Coronary artery (tissue), 2 donors: ENCODE measurements at regions not wholly inside any gene's neighbourhood (a gene's known extent, or its start where the extent isn't known, plus 50 kb on each side); places are given as distances from the start of the nearest gene placed in this dataset.

Source experiments
- DNase-seq: peaks from one replicate; pipeline ENCODE4 v3.0.0-alpha.2; 2017; ENCODE audit warnings: low spot score
- H3K27ac ChIP-seq, 2 donors: fragments of 200-600 bp; sonication (generic); one replicate each; pipeline ENCODE4 v1.5.1; 2016 to 2019
- H3K4me3 ChIP-seq: fragments of 200-600 bp; sonication (generic); 2 replicates; pipeline ENCODE4 v1.5.1; 2016; ENCODE audit warnings: mild to moderate bottlenecking, moderate library complexity
- TF ChIP-seq, protein P1 (sequence below): fragments of 200-600 bp; sonication (generic); IDR thresholded peaks from one replicate; pipeline ENCODE4 v1.5.1; 2019; ENCODE audit warnings: antibody characterized with exemption

DNA sequence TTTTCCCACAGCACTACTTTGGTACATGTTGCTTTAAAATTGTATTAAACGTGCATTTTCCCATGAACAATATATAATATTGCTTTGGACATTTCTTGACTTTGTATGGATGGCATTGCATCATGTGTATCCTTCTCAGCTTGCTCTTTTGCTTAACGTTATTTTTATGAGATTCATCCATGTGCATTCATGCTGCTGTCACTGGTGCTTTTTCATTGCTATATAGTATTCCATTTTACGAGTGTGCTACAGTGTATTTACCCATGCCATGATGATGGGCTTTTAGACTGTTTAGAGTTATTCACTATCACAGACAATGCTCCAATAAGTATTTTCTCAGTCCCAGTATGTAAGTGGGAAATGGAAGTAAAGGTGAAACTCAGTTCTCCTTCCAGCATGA, 195.2 kb upstream of the COX10 start:
- no peak for DNase-seq
- H3K27ac ChIP-seq: no peak overlapping the region
- no peak overlapping the region for H3K4me3 ChIP-seq
- TF ChIP-seq, protein P1, sequence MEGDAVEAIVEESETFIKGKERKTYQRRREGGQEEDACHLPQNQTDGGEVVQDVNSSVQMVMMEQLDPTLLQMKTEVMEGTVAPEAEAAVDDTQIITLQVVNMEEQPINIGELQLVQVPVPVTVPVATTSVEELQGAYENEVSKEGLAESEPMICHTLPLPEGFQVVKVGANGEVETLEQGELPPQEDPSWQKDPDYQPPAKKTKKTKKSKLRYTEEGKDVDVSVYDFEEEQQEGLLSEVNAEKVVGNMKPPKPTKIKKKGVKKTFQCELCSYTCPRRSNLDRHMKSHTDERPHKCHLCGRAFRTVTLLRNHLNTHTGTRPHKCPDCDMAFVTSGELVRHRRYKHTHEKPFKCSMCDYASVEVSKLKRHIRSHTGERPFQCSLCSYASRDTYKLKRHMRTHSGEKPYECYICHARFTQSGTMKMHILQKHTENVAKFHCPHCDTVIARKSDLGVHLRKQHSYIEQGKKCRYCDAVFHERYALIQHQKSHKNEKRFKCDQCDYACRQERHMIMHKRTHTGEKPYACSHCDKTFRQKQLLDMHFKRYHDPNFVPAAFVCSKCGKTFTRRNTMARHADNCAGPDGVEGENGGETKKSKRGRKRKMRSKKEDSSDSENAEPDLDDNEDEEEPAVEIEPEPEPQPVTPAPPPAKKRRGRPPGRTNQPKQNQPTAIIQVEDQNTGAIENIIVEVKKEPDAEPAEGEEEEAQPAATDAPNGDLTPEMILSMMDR: no peak

DNA sequence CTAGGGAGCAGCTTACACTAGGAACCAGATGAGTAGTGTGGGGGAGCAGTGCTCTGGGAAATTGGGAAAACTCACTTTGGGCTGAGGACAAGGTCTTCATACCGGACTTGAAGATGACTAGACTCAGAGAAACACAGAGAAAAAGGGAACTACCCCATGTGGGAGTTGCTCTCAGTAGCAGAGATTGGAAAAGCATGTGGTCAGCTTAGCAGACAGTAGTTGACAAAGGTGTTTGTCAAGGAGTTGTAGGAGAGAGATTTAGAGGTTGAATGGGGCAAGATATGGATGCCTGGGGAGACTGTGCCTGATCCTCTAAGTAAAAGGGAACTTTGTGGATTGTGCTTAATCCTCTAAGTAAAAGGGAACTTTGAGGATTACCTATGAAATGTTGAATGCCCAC, 194.5 kb upstream of the COX10 start:
- H3K4me3 ChIP-seq: no peak overlapping the region
- TF ChIP-seq, protein P1: no peak
- H3K27ac ChIP-seq: no peak overlapping the region
- DNase-seq: no peak

DNA sequence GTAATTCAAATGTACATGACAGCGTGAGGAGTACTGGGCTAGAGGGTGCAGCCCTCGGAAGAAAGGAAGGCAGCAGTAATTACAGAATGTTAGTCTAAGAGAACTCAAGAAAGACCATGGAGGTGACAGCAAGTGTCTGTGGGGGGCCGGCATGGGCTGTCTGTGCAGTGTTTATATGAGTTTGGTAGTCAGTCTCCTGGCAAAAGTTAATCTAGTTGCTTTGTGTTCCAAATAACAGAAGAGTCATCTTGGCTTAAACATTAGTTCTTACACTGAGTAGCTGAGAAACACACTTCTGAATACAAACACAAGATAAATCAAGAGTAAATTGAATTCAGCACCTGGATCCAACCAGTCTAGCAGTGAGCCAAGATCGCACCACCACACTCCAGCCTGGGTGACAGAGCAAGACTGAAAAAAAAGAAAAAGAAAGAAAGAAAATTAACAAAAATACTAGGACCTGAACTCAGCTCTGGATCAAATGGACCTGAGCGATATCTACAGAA, 189.3 kb upstream of the COX10 start:
- H3K27ac ChIP-seq: no peak overlapping the region
- no peak overlapping the region for H3K4me3 ChIP-seq
- no peak for DNase-seq
- TF ChIP-seq, protein P1: no peak

- DNase-seq: no peak
- TF ChIP-seq, protein P1: no peak
- Histone ChIP-seq H3K27ac (no peak overlapping the region), H3K4me3 (no peak overlapping the region)
Measured at GRCh38 chr17:13883659-13884058, 185.6 kb upstream of the COX10 start.

DNA sequence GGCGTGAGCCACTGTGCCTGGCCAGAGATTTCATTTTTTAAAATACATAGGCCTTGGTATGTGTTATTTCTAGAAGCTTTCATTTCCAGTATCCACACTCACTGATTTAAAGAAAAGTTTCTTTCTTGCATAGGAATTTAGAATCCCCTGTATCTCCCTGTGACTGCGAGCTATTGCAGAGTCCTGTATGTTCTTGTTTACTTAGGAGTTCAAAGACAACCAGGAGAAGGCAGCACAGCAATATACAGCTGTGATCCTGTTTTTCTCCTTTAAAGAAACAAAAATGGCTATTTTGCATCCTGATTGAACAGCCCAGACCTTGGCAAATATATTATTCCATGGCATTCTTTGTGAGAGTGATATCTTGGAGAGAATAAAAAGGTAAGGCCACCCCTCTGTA, 185.0 kb upstream of the COX10 start:
- no peak for DNase-seq
- TF ChIP-seq, protein P1: no peak
- no peak overlapping the region for H3K27ac ChIP-seq
- H3K4me3 ChIP-seq: no peak overlapping the region

DNA sequence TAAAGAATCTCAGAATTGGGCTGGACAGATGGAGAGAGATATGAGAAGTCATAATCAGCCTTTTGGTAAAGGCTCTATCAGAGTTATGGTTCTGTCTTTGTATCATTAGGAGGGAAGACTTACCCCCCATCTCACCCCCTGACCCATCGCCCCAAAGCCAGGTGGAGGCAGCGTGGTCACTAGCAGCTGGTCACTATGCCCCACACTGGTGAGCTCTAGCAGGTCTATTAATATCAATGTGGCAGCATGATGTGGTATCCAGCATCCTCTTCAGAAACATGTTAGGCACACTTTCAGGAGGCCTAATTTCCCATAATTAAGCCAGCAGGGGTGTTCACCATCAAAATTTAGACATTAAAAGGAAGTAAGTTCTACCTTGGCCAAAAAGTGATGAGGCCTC, 183.8 kb upstream of the COX10 start:
- Histone ChIP-seq H3K4me3 (no peak overlapping the region), H3K27ac (no peak overlapping the region)
- DNase-seq: no peak

More for the DNA sequence above, 183.8 kb upstream of the COX10 start:
- TF ChIP-seq, protein P1: no peak
